HG02798 (cell line): ENCODE measurements at regions not wholly inside any gene's neighbourhood (a gene's known extent, or its start where the extent isn't known, plus 50 kb on each side); places are given as distances from the start of the nearest gene placed in this dataset.
"Not testable (repeated sequence)": the region's sequence is repeated elsewhere in the genome, so short reads cannot be mapped to it uniquely, and the experiment has no call there.

Source experiments
- ATAC-seq: cut with Tn5 transposase; IDR thresholded peaks from one replicate; pipeline ENCODE4 v1.9.1; 2021; ENCODE audit warnings: mild to moderate bottlenecking; ENCODE audit not compliant: unreplicated experiment, poor library complexity

- no peak for ATAC-seq
Measured at GRCh38 chr2:150693556-150693955, 206.1 kb upstream of the RND3 start.

GRCh38 chr2:150690870-150691269 lies 203.4 kb upstream of the RND3 start:
- ATAC-seq, result no peak

- ATAC-seq, result no peak
Measured at GRCh38 chr2:150690261-150690660, 202.8 kb upstream of the RND3 start.

- no peak for ATAC-seq
Measured at GRCh38 chr2:150689590-150689989, 202.1 kb upstream of the RND3 start.

GRCh38 chr2:150688016-150688415 lies 200.5 kb upstream of the RND3 start:
- no peak for ATAC-seq

GRCh38 chr2:150686391-150686790 lies 198.9 kb upstream of the RND3 start:
- no peak for ATAC-seq

- no peak for ATAC-seq
Measured at GRCh38 chr2:150681120-150681804, 193.8 kb upstream of the RND3 start.

GRCh38 chr2:150679456-150680120 lies 192.1 kb upstream of the RND3 start:
- ATAC-seq, result no peak

GRCh38 chr2:150677551-150677950 lies 190.1 kb upstream of the RND3 start:
- no peak for ATAC-seq

- no peak for ATAC-seq
Measured at GRCh38 chr2:150676747-150677383, 189.4 kb upstream of the RND3 start.

GRCh38 chr2:150675807-150676206 lies 188.3 kb upstream of the RND3 start:
- no peak for ATAC-seq

GRCh38 chr2:150674283-150674682 lies 186.8 kb upstream of the RND3 start:
- no peak for ATAC-seq

- no peak for ATAC-seq
Measured at GRCh38 chr2:150672311-150672710, 184.8 kb upstream of the RND3 start.

- no peak for ATAC-seq
Measured at GRCh38 chr2:150669492-150669891, 182.0 kb upstream of the RND3 start.

- ATAC-seq, result not testable (repeated sequence)
Measured at GRCh38 chr2:150667039-150667438, 179.6 kb upstream of the RND3 start.

- ATAC-seq, result no peak
Measured at GRCh38 chr2:150663143-150663542, 175.7 kb upstream of the RND3 start.

GRCh38 chr2:150656002-150656401 lies 168.5 kb upstream of the RND3 start:
- no peak for ATAC-seq

GRCh38 chr2:150653351-150653750 lies 165.9 kb upstream of the RND3 start:
- ATAC-seq, result no peak

- ATAC-seq, result no peak
Measured at GRCh38 chr2:150647943-150648342, 160.5 kb upstream of the RND3 start.

- ATAC-seq, result no peak
Measured at GRCh38 chr2:150646746-150647145, 159.3 kb upstream of the RND3 start.

GRCh38 chr2:150644298-150645067 lies 157.0 kb upstream of the RND3 start:
- no peak for ATAC-seq
